ENCODE measurements at regions not wholly inside any gene's neighbourhood (a gene's known extent, or its start where the extent isn't known, plus 50 kb on each side); places are given as distances from the start of the nearest gene placed in this dataset.

GRCh38 chr13:74886502-74886901 lies 595.5 kb downstream of the TBC1D4 start:
- Mint-ChIP-seq H3K36me3 (no peaks in the 10 kb centered on the region), H3K27ac (no peak overlapping the region), H3K4me1 (no peaks in the 10 kb centered on the region), H3K9me3 (no peaks in the 10 kb centered on the region), H3K27me3 (peaks cover 5% of the 10 kb centered on the region), H3K4me3 (no peak overlapping the region)
- DNase-seq, result no peak

GRCh38 chr13:74883834-74884233 lies 598.1 kb downstream of the TBC1D4 start:
- Mint-ChIP-seq H3K9me3 (peaks cover 10% of the 10 kb centered on the region), H3K27me3 (peaks cover 5% of the 10 kb centered on the region), H3K4me3 (no peak overlapping the region), H3K4me1 (no peaks in the 10 kb centered on the region), H3K27ac (no peak overlapping the region), H3K36me3 (peaks cover 2% of the 10 kb centered on the region)
- DNase-seq, result no peak

- Mint-ChIP-seq H3K4me3 (no peak overlapping the region), H3K9me3 (peaks cover 7% of the 10 kb centered on the region), H3K27ac (no peak overlapping the region), H3K27me3 (peaks cover 4% of the 10 kb centered on the region), H3K36me3 (peaks cover 2% of the 10 kb centered on the region), H3K4me1 (no peaks in the 10 kb centered on the region)
- no peak for DNase-seq
Measured at GRCh38 chr13:74871369-74872070, 610.4 kb downstream of the TBC1D4 start.

GRCh38 chr13:74870865-74871264 lies 611.1 kb downstream of the TBC1D4 start:
- no peak for DNase-seq
- Mint-ChIP-seq H3K36me3 (peaks cover 2% of the 10 kb centered on the region), H3K4me3 (no peak overlapping the region), H3K27me3 (peaks cover 4% of the 10 kb centered on the region), H3K4me1 (no peaks in the 10 kb centered on the region), H3K9me3 (peaks cover 7% of the 10 kb centered on the region), H3K27ac (no peak overlapping the region)

GRCh38 chr13:74869846-74870245 lies 612.1 kb downstream of the TBC1D4 start:
- Mint-ChIP-seq H3K4me1 (no peaks in the 10 kb centered on the region), H3K36me3 (peaks cover 2% of the 10 kb centered on the region)
- DNase-seq, result no peak

GRCh38 chr13:74868049-74868448 lies 613.9 kb downstream of the TBC1D4 start:
- peaks cover 2% of the 10 kb centered on the region for H3K36me3 Mint-ChIP-seq
- peaks cover 7% of the 10 kb centered on the region for H3K9me3 Mint-ChIP-seq
- no peaks in the 10 kb centered on the region for H3K4me1 Mint-ChIP-seq
- H3K27ac Mint-ChIP-seq, result no peak overlapping the region
- H3K27me3 Mint-ChIP-seq, result peaks cover 4% of the 10 kb centered on the region
- DNase-seq, result no peak
- no peak overlapping the region for H3K4me3 Mint-ChIP-seq

More at GRCh38 chr13:74869846-74870245, 612.1 kb downstream of the TBC1D4 start:
- Mint-ChIP-seq H3K27me3 (peaks cover 4% of the 10 kb centered on the region), H3K9me3 (peaks cover 7% of the 10 kb centered on the region), H3K4me3 (no peak overlapping the region), H3K27ac (no peak overlapping the region)

- DNase-seq, result no peak
- H3K4me3 Mint-ChIP-seq, result no peak overlapping the region
- H3K4me1 Mint-ChIP-seq, result no peaks in the 10 kb centered on the region
- no peak overlapping the region for H3K27ac Mint-ChIP-seq
- H3K9me3 Mint-ChIP-seq, result peaks cover 7% of the 10 kb centered on the region
- H3K27me3 Mint-ChIP-seq, result peaks cover 4% of the 10 kb centered on the region
- H3K36me3 Mint-ChIP-seq, result peaks cover 2% of the 10 kb centered on the region
Measured at GRCh38 chr13:74867460-74867859, 614.5 kb downstream of the TBC1D4 start.

- peaks cover 4% of the 10 kb centered on the region for H3K27me3 Mint-ChIP-seq
- peaks cover 2% of the 10 kb centered on the region for H3K36me3 Mint-ChIP-seq
- no peak overlapping the region for H3K27ac Mint-ChIP-seq
- no peak overlapping the region for H3K4me3 Mint-ChIP-seq
- no peak for DNase-seq
- H3K9me3 Mint-ChIP-seq, result peaks cover 7% of the 10 kb centered on the region
- no peaks in the 10 kb centered on the region for H3K4me1 Mint-ChIP-seq
Measured at GRCh38 chr13:74866101-74866500, 615.9 kb downstream of the TBC1D4 start.

- Mint-ChIP-seq H3K9me3 (peaks cover 7% of the 10 kb centered on the region), H3K4me1 (no peaks in the 10 kb centered on the region), H3K36me3 (peaks cover 2% of the 10 kb centered on the region), H3K27me3 (peaks cover 4% of the 10 kb centered on the region), H3K27ac (no peak overlapping the region), H3K4me3 (no peak overlapping the region)
- no peak for DNase-seq
Measured at GRCh38 chr13:74865656-74866055, 616.3 kb downstream of the TBC1D4 start.

- no peaks in the 10 kb centered on the region for H3K27me3 Mint-ChIP-seq
- H3K36me3 Mint-ChIP-seq, result no peaks in the 10 kb centered on the region
- H3K4me3 Mint-ChIP-seq, result no peak overlapping the region
- peaks cover 5% of the 10 kb centered on the region for H3K9me3 Mint-ChIP-seq
- H3K27ac Mint-ChIP-seq, result no peak overlapping the region
- DNase-seq, result no peak
- no peaks in the 10 kb centered on the region for H3K4me1 Mint-ChIP-seq
Measured at GRCh38 chr13:74860789-74861188, 621.2 kb downstream of the TBC1D4 start.

- Mint-ChIP-seq H3K4me3 (no peak overlapping the region), H3K27me3 (peaks cover 6% of the 10 kb centered on the region), H3K27ac (no peak overlapping the region), H3K36me3 (no peaks in the 10 kb centered on the region), H3K9me3 (peaks cover 3% of the 10 kb centered on the region), H3K4me1 (no peaks in the 10 kb centered on the region)
- DNase-seq, result no peak
Measured at GRCh38 chr13:74850893-74851292, 631.1 kb downstream of the TBC1D4 start.

GRCh38 chr13:74847966-74848365 lies 634.0 kb downstream of the TBC1D4 start:
- H3K4me3 Mint-ChIP-seq, result no peak overlapping the region
- H3K4me1 Mint-ChIP-seq, result no peaks in the 10 kb centered on the region
- no peak for DNase-seq
- H3K9me3 Mint-ChIP-seq, result no peaks in the 10 kb centered on the region
- H3K36me3 Mint-ChIP-seq, result no peaks in the 10 kb centered on the region
- no peak overlapping the region for H3K27ac Mint-ChIP-seq
- H3K27me3 Mint-ChIP-seq, result no peaks in the 10 kb centered on the region

- no peak for DNase-seq
Measured at GRCh38 chr13:74845806-74846205, 636.2 kb downstream of the TBC1D4 start.

GRCh38 chr13:74841651-74842050 lies 640.3 kb downstream of the TBC1D4 start:
- Mint-ChIP-seq H3K4me1 (no peaks in the 10 kb centered on the region), H3K27ac (no peak overlapping the region), H3K36me3 (no peaks in the 10 kb centered on the region), H3K4me3 (no peak overlapping the region), H3K9me3 (no peaks in the 10 kb centered on the region), H3K27me3 (no peaks in the 10 kb centered on the region)
- DNase-seq, result no peak

More at GRCh38 chr13:74845806-74846205, 636.2 kb downstream of the TBC1D4 start:
- Mint-ChIP-seq H3K27ac (no peak overlapping the region), H3K36me3 (no peaks in the 10 kb centered on the region), H3K4me3 (no peak overlapping the region), H3K9me3 (no peaks in the 10 kb centered on the region), H3K27me3 (no peaks in the 10 kb centered on the region), H3K4me1 (no peaks in the 10 kb centered on the region)

GRCh38 chr13:74841123-74841522 lies 640.8 kb downstream of the TBC1D4 start:
- no peaks in the 10 kb centered on the region for H3K36me3 Mint-ChIP-seq
- no peak overlapping the region for H3K27ac Mint-ChIP-seq
- no peaks in the 10 kb centered on the region for H3K9me3 Mint-ChIP-seq
- no peaks in the 10 kb centered on the region for H3K27me3 Mint-ChIP-seq
- DNase-seq, result no peak
- no peak overlapping the region for H3K4me3 Mint-ChIP-seq
- H3K4me1 Mint-ChIP-seq, result no peaks in the 10 kb centered on the region

- Mint-ChIP-seq H3K4me1 (no peaks in the 10 kb centered on the region), H3K4me3 (no peak overlapping the region), H3K27me3 (no peaks in the 10 kb centered on the region), H3K36me3 (no peaks in the 10 kb centered on the region), H3K9me3 (no peaks in the 10 kb centered on the region), H3K27ac (no peak overlapping the region)
- DNase-seq, result no peak
Measured at GRCh38 chr13:74839656-74840055, 642.3 kb downstream of the TBC1D4 start.

Data from activated naive CD8-positive, alpha-beta T cell treated with anti-CD3 and anti-CD28 coated beads for 36 hours (primary cell).